Cerebellar nuclear complex (tissue), 1 donor: ENCODE measurements at regions not wholly inside any gene's neighbourhood (a gene's known extent, or its start where the extent isn't known, plus 50 kb on each side); places are given as distances from the start of the nearest gene placed in this dataset.
"Not testable (repeated sequence)": the region's sequence is repeated elsewhere in the genome, so short reads cannot be mapped to it uniquely, and the experiment has no call there.

Experiments
- DNase-seq, 2 experiments: peaks; one replicate each; lab custom pipeline; 2025; lab: John Stamatoyannopoulos, UW

DNA sequence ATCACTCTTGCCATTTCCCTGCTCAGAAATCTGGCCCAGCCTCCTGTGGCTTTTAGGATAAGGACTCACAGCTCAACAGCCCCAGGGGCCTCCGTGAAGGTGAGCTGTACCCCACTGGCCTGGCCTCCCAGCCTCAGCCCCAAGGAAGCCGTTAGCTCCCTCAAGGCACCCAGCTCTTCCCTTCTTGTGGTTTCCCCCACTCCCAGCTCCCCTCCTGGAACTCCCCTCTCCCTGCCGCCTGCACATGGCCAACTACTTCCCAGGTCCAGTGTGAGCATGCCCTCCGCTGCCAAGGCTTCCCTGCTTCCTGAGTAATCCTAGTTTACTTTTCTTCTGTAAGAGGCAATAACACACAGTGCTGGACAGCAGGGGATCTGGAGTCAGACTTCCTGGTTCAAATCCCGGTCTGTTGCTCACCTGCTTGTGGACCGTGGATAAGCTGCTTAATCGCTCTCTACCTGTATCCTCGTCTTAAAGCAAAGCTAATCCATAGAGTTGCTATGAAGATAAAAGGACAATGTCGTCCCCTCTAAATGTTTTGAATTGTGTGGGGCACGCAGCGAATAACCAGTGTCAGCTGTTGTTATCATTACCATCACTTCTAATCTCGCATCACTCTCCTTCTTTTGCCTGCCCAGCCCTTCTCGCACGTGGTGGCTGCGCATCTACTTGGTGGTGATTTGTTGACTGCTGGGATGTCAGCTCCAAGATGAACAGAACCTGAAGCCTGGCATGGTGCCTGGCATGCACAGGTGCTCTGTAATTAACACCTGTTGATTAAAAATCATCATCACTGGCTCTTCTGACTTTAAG, 86.6 kb downstream of the C5orf15 start:
- DNase-seq = no peak

DNA sequence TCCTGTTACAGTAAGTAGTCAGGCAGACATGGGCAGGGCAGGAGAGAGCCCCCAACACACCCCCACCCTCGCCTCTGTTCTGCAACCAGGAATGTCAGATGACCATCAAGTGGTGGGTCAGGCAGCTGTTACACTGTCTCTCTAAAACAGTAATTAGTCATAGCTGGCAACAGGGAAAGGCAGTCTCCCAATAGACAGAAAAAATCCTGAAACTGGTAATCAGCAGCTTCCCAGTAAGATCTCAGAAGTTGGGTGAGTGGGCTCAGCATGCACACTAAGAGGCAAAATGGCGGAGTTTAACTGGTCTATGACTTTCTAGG, 90.2 kb downstream of the C5orf15 start:
- DNase-seq = no peak

DNA sequence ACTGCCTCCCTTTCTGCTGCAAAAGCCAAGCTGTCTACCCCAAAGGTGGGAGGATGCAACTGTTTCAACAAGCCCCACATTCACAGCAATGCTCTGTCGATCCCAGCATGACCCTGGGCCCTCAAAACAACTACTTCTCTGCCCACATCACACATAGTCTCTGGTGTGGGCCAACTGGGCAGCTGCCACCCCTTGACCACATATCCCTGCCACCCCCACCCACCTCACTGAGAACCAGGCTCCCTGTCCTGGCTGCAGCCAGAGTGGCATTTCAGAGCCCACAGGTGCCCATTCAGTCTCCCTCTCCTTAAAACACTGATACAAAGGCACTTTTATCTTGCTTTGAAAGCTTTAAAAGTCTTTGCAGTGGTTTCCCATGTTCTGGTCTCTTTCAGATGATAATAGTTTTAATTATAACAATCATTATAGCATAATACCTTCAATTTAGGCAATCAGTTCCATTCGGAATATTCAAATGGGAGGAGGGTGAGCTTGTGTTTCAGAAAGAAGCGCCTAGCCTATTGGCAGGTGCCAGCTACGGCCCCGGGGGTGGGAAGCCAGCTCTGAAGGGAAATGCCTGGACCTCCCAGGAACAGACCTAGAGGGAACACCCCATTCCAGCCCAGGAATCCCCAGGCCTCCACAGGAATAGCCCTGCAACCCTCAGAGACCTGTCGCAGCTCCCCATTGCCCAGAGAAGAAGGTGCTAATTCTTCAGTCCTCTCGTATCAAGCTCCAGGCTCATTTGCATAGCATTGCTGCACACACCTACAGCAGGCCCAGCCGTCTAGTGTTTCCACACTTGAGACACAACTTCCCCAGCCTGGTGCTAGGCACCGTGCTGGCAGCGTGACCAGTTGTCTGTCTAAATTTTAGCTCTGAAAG, 90.8 kb downstream of the C5orf15 start:
- DNase-seq = no peak

DNA sequence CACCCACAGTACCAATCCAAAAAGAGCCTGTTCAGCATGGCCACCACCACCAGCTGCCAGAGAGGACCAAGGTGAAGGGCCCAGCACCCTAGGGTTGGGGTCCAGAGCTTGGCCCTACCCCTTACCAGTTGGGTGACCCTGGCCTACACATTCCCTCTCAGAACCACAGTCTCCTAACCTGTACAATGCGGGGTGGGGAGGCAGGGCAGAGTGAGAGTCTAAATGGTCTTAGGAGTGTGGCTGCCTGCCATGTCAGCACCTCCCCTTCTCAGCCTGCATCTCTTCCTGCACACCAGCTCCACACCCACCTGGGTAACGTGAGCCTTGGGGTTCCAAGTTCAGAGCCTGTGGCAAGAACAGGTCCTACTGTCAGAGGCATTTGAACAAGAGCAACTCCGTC, 92.2 kb downstream of the C5orf15 start:
- no peak for DNase-seq

DNA sequence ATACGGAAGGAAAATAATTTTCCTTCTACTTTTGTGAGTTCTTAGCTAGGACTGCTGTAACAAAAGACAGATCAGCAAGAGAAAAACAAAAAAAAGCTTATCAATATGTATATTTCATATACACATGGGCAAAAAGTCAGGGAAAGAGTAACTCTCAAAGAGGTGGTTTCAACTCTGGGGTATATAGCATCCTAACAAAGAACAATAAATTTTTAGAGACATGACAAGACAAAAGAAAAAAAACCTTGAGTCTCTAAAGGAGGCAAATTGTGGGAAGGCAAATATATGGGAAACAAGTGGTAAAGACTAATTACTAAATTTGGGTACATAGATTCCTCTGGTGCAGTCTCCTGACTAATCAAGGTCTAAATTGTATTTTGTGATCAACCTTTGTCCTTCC, 93.2 kb downstream of the C5orf15 start:
- DNase-seq = no peak

DNA sequence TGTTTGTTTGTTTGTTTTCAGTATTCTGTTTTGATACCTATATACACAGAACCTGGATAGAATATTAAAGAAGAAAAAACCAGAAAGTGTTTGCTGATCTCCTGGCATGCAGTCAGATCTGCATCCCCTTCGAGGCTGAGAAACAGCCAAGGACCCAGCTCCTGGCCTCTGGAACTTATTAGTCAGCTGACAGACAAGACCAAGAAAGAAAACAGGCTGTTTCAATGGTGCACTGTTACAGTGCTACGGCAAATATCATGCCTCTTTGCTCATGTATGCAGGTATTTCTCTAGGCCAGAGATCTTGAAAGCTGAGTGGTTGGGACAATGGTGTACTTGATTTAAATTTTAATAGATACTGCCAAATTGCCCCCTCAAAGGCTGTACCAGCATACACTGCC, 95.0 kb downstream of the C5orf15 start:
- DNase-seq = no peak

DNA sequence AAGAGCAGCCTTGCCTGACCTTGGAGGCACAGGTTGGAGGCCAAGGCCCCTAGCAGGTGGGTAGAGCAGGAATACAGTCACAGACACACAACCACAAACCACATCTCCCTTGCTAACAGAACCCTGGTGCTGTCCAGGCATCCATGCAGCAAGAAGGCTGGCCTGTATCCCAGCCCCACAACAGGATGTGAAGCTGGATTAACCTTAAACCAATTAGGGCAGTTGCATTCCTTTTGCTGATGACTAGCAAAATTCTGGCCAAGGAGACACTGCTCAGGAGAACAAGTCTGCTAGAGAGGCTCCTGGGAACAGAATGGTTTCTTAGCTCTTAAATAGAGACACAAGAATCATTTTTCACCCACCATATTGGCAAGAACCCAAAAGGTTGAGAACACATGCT, 97.8 kb downstream of the C5orf15 start:
- DNase-seq = no peak

DNA sequence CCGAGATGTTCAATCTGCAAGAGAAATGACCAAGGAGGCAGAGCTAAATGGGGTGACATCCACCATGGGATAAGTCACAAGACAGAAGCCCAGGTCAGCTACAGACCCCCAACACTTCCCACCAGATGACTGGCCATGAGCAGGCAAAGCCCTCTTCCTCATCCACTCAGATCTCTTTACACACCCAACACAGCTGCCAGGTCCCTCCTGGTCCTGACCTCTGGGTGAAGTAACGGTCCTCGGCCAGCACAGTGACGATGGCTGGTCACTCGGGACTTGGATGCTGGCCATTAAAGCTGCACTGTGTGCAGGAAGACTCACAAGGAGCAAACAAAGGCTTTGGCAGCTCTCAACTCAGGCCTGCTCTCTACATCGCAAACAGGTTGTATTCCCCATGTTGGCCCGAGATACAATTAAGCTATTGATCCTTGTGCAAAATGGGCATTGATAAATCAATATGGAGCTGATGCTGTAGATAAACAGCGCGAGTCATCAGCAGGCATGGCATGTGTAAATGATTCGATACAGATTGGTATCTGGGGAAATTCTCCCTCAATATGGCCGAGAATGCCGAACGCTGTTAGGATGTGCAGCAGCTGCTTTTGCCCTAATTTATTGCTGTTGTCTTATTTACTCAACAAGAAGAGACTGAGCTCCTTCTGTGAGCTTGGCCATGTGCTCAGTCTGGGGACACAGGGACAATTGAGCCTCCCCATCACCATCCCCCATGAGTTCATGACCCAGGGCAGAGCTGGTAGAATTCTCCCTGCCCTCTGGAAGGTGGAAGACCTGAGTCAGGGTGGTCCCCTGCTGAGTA, 98.7 kb downstream of the C5orf15 start:
- no peak for DNase-seq

DNA sequence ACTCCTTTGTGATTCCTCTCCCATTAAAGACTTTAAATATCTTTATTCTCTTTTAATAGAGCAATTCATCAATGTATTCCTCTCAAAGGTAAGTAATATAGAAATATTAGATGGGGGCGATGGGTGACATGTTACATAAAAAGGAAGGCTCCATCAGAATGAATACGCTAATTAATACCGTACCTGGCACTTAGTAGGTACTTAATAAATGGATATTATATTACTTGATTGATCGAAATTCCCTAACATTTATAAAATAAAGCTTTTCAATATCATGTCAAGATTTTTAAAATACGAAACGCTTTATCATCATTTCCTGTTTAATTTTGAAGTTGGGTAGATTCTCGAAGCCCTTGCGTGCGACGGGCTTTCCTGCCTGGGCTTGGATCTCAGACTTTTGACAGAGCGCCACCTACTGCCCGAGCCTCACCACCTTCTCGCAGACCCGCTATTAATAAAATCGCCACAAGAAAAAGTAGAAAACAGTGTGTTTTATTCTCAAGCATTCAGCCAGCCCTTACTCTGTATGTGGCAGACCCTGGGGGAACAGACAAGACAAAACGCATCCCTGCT, 99.4 kb downstream of the C5orf15 start:
- DNase-seq = peak in 1 of 2 experiments; percentile 24

DNA sequence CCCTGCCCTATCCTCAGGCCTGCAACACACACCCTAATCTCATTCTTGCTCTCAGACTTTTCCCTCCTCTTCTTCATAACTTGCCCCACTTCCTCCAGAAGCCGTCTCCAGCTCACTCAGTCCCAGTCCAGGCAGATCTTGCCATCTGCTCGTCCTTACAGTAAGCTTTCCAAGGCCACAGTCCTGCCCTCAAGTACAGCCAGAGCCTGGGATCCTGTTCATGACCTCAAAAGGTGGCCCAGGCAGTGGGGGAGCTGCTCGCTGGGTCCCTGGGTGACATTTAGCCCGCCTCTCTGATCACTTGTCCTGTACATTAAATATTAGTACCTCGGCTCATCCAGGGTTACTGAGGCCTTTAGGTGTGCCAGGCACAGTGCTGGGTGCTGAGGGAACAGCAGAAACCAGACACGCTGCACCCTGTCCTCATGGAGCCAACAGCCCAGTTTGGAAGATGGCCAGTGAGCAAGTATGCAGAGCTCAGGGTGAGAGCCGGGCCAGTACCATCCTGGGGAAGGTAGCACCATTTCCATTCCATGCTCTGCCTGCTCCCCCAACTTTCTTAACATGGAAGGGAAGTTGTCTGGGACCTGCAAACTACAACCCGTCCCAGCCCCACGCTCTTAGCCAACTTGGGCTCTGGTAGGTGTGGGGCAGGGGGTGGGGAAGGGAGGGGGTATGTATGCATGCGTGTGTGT, 100.4 kb downstream of the C5orf15 start:
- no peak for DNase-seq

DNA sequence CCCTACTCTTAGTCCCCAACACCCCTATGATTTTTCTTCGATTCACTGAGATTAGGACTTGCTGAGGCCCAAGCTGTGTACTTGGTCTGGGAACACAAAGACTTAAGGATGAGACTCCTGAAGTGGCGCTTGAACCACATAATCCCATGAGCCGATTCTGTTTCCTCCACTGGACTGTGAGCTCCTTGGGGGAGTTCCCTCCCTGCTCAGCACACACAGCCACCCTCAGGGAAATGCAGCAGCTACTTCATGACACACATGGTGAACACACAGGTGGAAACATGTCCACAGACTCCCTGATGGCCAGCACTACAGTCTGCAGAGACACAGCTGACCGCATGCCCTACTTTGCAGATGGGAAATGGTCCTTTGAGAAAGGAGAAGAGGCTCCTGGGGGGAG, 101.1 kb downstream of the C5orf15 start:
- DNase-seq = no peak

DNA sequence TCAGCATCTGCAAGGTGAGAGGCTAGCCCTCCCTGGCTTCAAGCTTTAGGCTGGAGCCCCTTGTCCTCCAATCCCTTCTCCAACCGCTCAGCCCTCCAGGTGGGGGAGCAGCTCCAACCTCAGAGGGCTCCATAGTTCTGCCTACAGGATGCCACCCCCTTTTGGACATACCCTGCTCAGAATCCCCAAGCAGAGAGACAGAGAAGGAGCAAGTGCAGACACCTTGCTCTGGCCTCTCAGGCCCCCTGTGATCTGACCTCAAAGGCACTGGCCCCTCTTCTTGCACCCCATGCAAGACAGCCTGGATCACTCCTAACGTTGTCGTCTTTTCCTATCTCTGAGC, 101.6 kb downstream of the C5orf15 start:
- no peak for DNase-seq

DNA sequence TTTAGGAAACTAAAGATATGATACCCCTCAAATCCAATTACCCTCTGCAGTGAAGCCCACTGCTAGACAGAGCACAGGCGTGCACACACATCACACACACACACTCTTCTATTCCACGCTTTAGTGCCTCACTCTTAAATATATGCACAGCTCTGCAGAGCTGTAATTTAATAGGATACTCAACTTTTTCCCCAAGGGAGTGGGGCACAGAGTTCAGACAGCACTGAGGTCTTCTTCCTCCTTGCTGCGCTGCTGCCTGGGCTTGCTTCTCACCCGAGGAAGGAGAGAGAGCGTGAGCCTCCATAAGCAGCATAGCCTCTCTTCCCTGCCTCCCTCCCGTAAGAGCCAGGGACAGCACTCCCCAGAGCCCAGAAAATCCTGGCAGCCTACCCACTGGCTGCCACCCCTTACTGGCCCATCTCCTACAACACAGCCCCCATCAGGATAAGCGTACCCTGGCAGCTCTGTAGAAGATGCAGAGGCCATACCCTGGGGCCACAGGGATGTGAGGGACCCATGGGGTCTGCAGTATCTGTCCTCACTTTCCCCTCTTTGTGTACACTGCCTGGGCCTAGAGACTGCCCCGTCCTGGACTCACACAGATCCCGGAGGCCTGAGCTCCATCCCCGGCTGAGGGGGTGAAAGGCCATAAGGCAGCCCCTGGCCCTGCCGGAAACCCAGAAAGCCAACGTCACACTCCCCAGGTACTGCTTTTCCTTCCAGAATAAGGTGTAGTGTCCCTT, 102.1 kb downstream of the C5orf15 start:
- DNase-seq = no peak

DNA sequence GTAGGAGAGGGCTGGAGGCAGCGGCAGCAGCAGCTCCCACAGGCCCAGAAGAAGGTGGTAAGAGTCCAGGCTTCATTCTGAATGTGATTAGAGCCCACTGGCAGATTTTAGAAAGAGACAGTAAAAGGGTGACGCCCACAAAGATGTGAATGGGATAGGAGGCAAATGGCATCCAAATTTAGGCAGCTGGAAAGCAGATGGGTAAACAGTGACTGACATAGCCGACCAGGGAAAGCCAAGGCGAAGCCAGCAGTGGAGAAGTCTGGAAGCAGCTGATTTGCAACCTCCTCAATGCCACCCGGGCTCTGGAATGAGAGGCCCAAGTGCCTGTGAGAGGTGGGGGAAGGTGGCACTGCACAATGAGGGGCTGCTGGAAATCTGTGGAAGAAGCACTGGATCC, 103.3 kb downstream of the C5orf15 start:
- no peak for DNase-seq

DNA sequence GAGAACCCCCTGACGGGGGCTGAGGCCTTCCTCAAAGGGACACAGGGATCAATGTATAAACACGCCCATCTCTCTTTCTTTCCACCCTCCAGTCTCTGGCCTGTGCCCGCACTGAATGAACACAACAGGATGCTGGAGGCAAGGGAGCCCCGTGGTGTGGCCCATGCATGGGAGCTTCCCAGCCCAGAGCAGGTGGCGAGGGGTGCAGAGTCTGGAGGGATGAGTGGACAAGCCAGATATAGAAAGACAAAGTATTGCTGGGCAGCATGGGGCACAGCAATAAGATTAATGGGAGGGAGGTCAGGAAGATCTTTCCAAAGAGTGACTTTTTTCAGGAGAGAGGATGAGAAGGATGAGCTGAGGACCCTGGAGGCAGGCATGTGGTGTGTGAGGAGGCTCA, 103.7 kb downstream of the C5orf15 start:
- no peak for DNase-seq

DNA sequence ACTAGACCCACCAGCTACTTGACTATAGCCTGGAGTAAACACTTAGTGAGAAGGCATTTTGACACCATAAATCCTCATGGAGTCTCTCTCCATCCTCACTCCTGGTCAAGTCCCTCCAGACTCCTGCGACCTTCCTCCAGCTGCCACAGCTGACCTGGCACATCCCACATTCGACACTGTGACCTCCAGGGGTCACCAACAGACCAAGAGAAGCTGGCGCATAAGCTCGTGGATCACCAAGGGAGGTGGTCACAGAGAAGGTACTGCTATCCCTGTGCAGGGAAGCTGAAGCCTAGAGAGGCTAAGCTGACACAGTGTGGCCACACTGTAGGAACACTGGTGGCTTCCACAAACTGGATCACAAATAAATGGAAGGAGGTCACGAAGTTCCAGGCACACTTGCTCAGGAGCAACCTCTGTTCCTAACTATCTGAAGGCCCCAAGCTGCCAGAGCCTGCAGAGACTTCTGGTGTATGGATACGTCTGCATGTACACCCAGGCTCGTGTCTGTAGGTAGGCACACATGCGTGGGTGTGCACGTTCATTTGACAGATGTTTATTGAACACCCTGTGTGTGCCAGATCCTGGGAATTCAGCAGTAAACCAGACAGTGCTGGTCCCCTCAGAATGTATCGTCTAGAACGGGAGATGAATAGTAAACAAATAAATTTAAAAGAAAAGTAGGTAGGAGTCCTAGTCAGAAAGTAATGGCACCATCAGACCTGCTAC, 104.4 kb downstream of the C5orf15 start:
- DNase-seq = no peak

DNA sequence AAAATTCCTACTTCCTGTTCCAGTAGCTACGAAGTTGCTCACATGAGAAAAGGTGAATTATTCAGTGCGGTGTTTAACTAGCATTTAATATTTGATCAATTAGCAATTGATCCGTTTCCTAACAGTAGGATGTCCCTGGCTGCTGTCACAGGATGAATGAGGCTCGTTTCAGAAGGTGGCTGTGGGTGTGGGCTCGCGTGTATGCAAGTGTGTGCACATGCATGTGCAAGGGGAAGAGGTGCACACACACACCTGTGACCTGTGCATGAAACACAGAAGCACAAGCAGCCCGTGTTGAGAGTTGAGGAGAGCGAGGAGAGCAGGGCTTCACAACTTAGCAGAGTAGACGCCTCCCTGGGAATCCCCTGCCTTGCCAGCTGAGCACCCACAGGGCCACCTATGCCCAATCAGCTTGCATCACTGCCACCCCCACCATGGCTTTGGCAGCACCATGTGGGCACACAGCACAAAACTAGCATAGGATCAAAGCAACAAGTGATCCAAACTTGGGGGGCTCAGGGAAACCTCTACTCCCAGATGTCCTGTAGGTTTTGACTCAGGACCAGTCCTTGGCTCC, 107.2 kb downstream of the C5orf15 start:
- no peak for DNase-seq

DNA sequence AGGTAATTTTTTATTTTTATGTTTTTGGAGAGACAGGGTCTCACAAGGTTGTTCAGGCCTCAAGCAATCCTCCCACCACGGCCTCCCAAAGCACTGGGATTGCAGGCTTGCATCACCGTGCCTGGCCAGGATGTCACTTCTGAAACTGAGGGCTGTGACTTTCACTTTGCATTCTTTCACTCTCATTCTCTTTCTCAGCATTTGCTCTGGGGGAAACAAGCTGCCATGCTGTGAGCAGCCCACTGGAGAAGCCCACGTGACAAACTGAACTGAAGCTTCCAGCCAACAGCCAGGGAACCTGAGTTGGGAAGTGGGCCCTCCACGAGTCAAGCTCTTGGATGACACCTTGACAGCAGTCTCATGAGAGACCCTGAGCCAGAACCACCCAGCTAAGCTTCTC, 109.4 kb downstream of the C5orf15 start:
- DNase-seq = no peak

DNA sequence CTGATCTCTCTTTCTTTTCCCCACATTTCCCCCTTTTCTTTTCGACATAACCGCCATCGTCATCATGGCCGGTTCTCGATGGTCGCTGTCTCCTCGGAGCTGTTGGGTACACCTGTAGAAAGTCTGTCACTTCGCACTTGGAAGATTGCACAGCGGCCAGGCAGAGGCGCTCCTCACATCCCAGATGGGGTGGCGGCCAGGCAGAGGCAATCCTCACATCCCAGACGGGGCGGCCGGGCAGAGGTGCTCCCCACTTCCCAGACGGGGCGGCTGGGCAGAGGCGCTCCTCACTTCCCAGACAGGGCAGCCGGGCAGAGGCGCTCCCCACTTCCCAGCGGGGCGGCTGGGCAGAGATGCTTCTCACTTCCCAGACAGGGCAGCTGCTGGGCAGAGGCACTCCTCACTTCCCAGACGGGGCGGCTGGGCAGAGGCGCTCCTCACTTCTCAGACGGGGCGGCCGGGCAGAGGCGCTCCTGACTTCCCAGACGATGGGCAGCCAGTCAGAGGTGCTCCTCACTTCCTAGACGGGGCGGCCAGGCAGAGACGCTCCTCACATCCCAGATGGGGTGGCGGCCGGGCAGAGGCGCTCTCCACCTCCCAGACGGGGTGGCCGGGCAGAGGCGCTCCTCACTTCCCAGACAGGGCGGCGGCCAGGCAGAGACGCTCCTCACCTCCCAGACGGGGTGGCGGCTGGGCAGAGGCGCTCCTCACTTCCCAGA, 110.7 kb downstream of the C5orf15 start:
- DNase-seq = not testable (repeated sequence)
